GM23338 (cell line): ENCODE measurements at regions not wholly inside any gene's neighbourhood (a gene's known extent, or its start where the extent isn't known, plus 50 kb on each side); places are given as distances from the start of the nearest gene placed in this dataset.
"Not testable (repeated sequence)": the region's sequence is repeated elsewhere in the genome, so short reads cannot be mapped to it uniquely, and the experiment has no call there.

Source experiments
- ATAC-seq: fragments of 200-7000 bp; cut with Tn5 transposase; 3 replicates; pipeline ENCODE4 v1.9.1; 2020
- DNase-seq: peaks from one replicate; pipeline ENCODE4 v3.0.0-alpha.2; 2015; ENCODE audit warnings: low spot score
- H2AFZ ChIP-seq: fragments of 200-600 bp; sonication (generic); 2 replicates; pipeline ENCODE4 v1.8.0; 2016; ENCODE audit warnings: antibody characterized with exemption, mild to moderate bottlenecking, moderate library complexity
- H3F3A ChIP-seq: fragments of 200-600 bp; sonication (generic); replicated peaks from 2 replicates; pipeline ENCODE4 v1.8.0; 2017; ENCODE audit warnings: antibody characterized with exemption, mixed run types, low read depth
- H3K27ac ChIP-seq: fragments of 200-600 bp; sonication (generic); 2 replicates; pipeline ENCODE4 v1.6.1; 2016; ENCODE audit warnings: low read depth
- H3K27me3 ChIP-seq: fragments of 200-600 bp; sonication (generic); 2 replicates; pipeline ENCODE4 v1.8.0; 2016; ENCODE audit warnings: mild to moderate bottlenecking, mixed run types, moderate library complexity; ENCODE audit not compliant: insufficient read depth
- H3K36me3 ChIP-seq: fragments of 200-600 bp; sonication (generic); 2 replicates; pipeline ENCODE4 v1.8.0; 2016; ENCODE audit warnings: mild to moderate bottlenecking; ENCODE audit not compliant: insufficient read depth
- H3K4me1 ChIP-seq: fragments of 200-600 bp; sonication (generic); 2 replicates; pipeline ENCODE4 v1.8.0; 2016; ENCODE audit warnings: mild to moderate bottlenecking, moderate library complexity; ENCODE audit not compliant: insufficient read depth
- H3K4me2 ChIP-seq: fragments of 200-600 bp; sonication (generic); 2 replicates; pipeline ENCODE4 v1.7.1; 2017; ENCODE audit warnings: mixed run types
- H3K4me3 ChIP-seq: fragments of 200-600 bp; sonication (generic); 2 replicates; pipeline ENCODE4 v1.6.1; 2016; ENCODE audit warnings: mixed run types
- H3K79me2 ChIP-seq: fragments of 200-600 bp; sonication (generic); replicated peaks from 2 replicates; pipeline ENCODE4 v1.8.0; 2017; ENCODE audit warnings: mild to moderate bottlenecking; ENCODE audit not compliant: insufficient read depth
- H3K9me2 ChIP-seq: fragments of 200-600 bp; sonication (generic); 2 replicates; pipeline ENCODE4 v1.8.0; 2017; ENCODE audit not compliant: insufficient read depth
- H4K20me1 ChIP-seq: fragments of 200-600 bp; sonication (generic); replicated peaks from 2 replicates; pipeline ENCODE4 v1.8.0; 2017; ENCODE audit warnings: mild to moderate bottlenecking; ENCODE audit not compliant: insufficient read depth
- H3K27ac Mint-ChIP-seq: 2 replicates; pipeline ENCODE4 v1.8.0; 2020; ENCODE audit warnings: inconsistent platforms, mild to moderate bottlenecking, moderate library complexity, mixed read lengths
- H3K27me3 Mint-ChIP-seq: 3 replicates; pipeline ENCODE4 v1.8.0; 2022; ENCODE audit warnings: low read depth, mild to moderate bottlenecking, moderate library complexity, mixed read lengths, inconsistent platforms; ENCODE audit not compliant: insufficient read depth, poor library complexity
- H3K36me3 Mint-ChIP-seq: 3 replicates; pipeline ENCODE4 v1.8.0; 2021; ENCODE audit warnings: low read depth, mild to moderate bottlenecking, inconsistent platforms, moderate library complexity, mixed read lengths
- H3K4me1 Mint-ChIP-seq: 3 replicates; pipeline ENCODE4 v1.8.0; 2020; ENCODE audit warnings: mild to moderate bottlenecking, inconsistent platforms, mixed read lengths
- H3K4me3 Mint-ChIP-seq: 3 replicates; pipeline ENCODE4 v1.8.0; 2021; ENCODE audit warnings: moderate library complexity, mild to moderate bottlenecking, inconsistent platforms, mixed read lengths
- H3K9me3 Mint-ChIP-seq: 3 replicates; pipeline ENCODE4 v1.8.0; 2020; ENCODE audit warnings: moderate library complexity, mild to moderate bottlenecking, inconsistent platforms, mixed read lengths
- JUNB ChIP-seq: IDR thresholded peaks from one replicate; pipeline ENCODE4 v1.6.1; 2016; ENCODE audit warnings: antibody characterized with exemption; ENCODE audit not compliant: unreplicated experiment
- NANOG ChIP-seq: IDR thresholded peaks from 2 replicates; pipeline ENCODE4 v1.6.1; 2016; ENCODE audit warnings: antibody characterized with exemption, borderline replicate concordance
- POLR2AphosphoS5 ChIP-seq: IDR thresholded peaks from 2 replicates; pipeline ENCODE4 v1.6.1; 2016; ENCODE audit warnings: antibody characterized with exemption, low read depth
- STAT1 ChIP-seq: IDR thresholded peaks from one replicate; pipeline ENCODE4 v1.6.1; 2016; ENCODE audit warnings: antibody characterized with exemption; ENCODE audit not compliant: unreplicated experiment
- ZNF114 ChIP-seq: fragments of 250-450 bp; sonication (Bioruptor Pico); IDR thresholded peaks from 2 replicates; pipeline ENCODE4 v1.5.0; 2020; ENCODE audit warnings: mild to moderate bottlenecking, moderate library complexity
- ZNF331 ChIP-seq: fragments of 250-450 bp; sonication (Bioruptor Pico); IDR thresholded peaks from 2 replicates; pipeline ENCODE4 v1.5.0; 2020; ENCODE audit warnings: low read depth, mild to moderate bottlenecking, moderate library complexity
- ZNF462 ChIP-seq: fragments of 250-450 bp; sonication (Bioruptor Pico); IDR thresholded peaks from 2 replicates; pipeline ENCODE4 v1.5.0; 2020; ENCODE audit warnings: mild to moderate bottlenecking, moderate library complexity
- TF ChIP-seq, protein P1 (sequence below), 2 experiments: fragments of 200-600 bp in 1 of 2; sonication (generic) in 1 of 2; conservative IDR thresholded peaks; 2 replicates each; pipeline versions ENCODE4 v1.5.1 to v1.6.1; 2016 to 2017; ENCODE audit warnings: antibody characterized with exemption in 2 of 2, low read depth in 2 of 2, mild to moderate bottlenecking in 2 of 2, moderate library complexity in 1 of 2
- TF ChIP-seq, protein P2 (sequence below): IDR thresholded peaks from 2 replicates; pipeline ENCODE4 v1.6.1; 2016; ENCODE audit warnings: antibody characterized with exemption

DNA sequence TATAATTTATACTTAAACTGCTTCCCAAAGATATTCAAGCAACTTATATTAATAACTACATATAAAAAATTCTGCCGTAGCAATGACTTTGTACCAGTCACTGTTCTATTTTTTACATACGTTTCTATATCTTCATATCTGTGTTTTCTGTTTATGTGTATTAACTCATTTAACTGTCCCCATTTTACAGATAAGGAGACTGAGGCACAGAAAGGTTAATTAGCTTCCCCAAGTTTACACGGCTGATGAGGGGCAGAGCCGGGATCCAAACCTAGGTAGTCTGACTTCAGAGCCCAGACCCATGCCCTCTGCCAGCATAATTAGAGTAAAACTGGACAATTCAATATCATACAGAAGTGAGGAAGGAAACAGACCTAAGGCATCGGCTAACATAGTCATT lies 259.7 kb upstream of the TUT7 start:
- H3K36me3 Mint-ChIP-seq, result peaks cover 3% of the 10 kb centered on the region; the same call in 2 of the 3 replicates
- DNase-seq (no peak), ATAC-seq (no peak)
- H3K27ac ChIP-seq, result no peak overlapping the region
- peaks cover 2% of the 10 kb centered on the region for H3K27me3 Mint-ChIP-seq
- no peak overlapping the region for H3K4me3 ChIP-seq
- no peak overlapping the region for H3K4me2 ChIP-seq
- no peaks in the 10 kb centered on the region for H3K79me2 ChIP-seq
- no peak overlapping the region for H2AFZ ChIP-seq
- no peaks in the 10 kb centered on the region for H3K27me3 ChIP-seq
- no peaks in the 10 kb centered on the region for H3K36me3 ChIP-seq
- H3K27ac Mint-ChIP-seq, result no peak overlapping the region
- peaks cover 6% of the 10 kb centered on the region for H3K4me1 ChIP-seq
- H3F3A ChIP-seq, result no peaks in the 10 kb centered on the region
- no peak overlapping the region for H3K4me3 Mint-ChIP-seq
- peaks cover 3% of the 10 kb centered on the region; the same call in 1 of the 2 replicates for H3K9me2 ChIP-seq
- TF ChIP-seq POLR2AphosphoS5 (no peak), ZNF331 (CRISPR knock-in tag) (no peak)
- peaks cover 3% of the 10 kb centered on the region; the same call in 2 of the 3 replicates for H3K9me3 Mint-ChIP-seq
- peaks cover 25% of the 10 kb centered on the region for H3K4me1 Mint-ChIP-seq
- no peaks in the 10 kb centered on the region for H4K20me1 ChIP-seq

- H4K20me1 ChIP-seq, H3K27ac ChIP-seq, H3K27me3 ChIP-seq, H3K9me3 Mint-ChIP-seq, H3K27me3 Mint-ChIP-seq, H3K4me1 ChIP-seq, H3F3A ChIP-seq, H3K9me2 ChIP-seq, H3K79me2 ChIP-seq, DNase-seq, H3K36me3 ChIP-seq, ATAC-seq, H3K36me3 Mint-ChIP-seq: not testable (repeated sequence)
- Histone ChIP-seq H2AFZ (peak overlapping the region; percentile 97; the same call in 1 of the 2 replicates), H3K4me3 (peak overlapping the region; percentile 47), H3K4me2 (peak overlapping the region; percentile 75; the same call in 1 of the 2 replicates)
- Mint-ChIP-seq H3K4me3 (peak overlapping the region; percentile 64), H3K27ac (0 out of 2 replicates have a peak overlapping the region, but pooled peaks have one; percentile 36), H3K4me1 (peaks cover 25% of the 10 kb centered on the region)
Measured at GRCh38 chr9:86611534-86611933, 257.3 kb upstream of the TUT7 start.

DNA sequence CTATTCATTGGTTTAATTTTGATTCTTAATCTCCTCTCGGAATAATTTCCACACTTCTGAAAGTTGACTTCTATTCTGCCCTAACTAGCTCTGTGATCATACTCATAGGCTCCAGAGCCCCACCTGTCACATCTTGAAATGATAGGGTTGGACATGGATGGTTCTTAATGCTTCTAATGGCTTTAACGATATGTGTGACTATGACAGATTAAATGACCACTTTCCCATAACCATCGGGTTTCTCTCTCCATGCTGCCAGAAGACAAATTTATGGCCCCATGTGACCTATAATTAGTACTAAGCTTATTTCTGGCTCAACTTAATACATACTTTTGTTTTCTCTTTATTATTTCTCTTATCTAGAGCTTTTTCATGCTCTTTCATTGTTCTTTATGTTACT lies 251.1 kb upstream of the TUT7 start:
- H3K79me2 ChIP-seq, result no peaks in the 10 kb centered on the region
- no peak overlapping the region for H3K4me2 ChIP-seq
- peaks cover 15% of the 10 kb centered on the region for H3K4me1 Mint-ChIP-seq
- no peak for DNase-seq
- H3K4me3 Mint-ChIP-seq, result no peak overlapping the region
- no peak overlapping the region for H3K27ac ChIP-seq
- H3K27me3 Mint-ChIP-seq, result no peaks in the 10 kb centered on the region
- H3K27me3 ChIP-seq, result no peaks in the 10 kb centered on the region
- peaks cover 2% of the 10 kb centered on the region; the same call in 1 of the 2 replicates for H3K4me1 ChIP-seq
- no peak overlapping the region for H3K27ac Mint-ChIP-seq
- H3K9me3 Mint-ChIP-seq, result no peaks in the 10 kb centered on the region
- H2AFZ ChIP-seq, result no peak overlapping the region
- no peaks in the 10 kb centered on the region for H3K36me3 Mint-ChIP-seq
- H3K9me2 ChIP-seq, result no peaks in the 10 kb centered on the region
- no peaks in the 10 kb centered on the region for H3K36me3 ChIP-seq
- no peaks in the 10 kb centered on the region for H4K20me1 ChIP-seq
- H3F3A ChIP-seq, result no peaks in the 10 kb centered on the region
- no peak for ATAC-seq
- no peak overlapping the region for H3K4me3 ChIP-seq
- TF ChIP-seq JUNB, result no peak
- no peak for TF ChIP-seq STAT1
- TF ChIP-seq, protein P1, sequence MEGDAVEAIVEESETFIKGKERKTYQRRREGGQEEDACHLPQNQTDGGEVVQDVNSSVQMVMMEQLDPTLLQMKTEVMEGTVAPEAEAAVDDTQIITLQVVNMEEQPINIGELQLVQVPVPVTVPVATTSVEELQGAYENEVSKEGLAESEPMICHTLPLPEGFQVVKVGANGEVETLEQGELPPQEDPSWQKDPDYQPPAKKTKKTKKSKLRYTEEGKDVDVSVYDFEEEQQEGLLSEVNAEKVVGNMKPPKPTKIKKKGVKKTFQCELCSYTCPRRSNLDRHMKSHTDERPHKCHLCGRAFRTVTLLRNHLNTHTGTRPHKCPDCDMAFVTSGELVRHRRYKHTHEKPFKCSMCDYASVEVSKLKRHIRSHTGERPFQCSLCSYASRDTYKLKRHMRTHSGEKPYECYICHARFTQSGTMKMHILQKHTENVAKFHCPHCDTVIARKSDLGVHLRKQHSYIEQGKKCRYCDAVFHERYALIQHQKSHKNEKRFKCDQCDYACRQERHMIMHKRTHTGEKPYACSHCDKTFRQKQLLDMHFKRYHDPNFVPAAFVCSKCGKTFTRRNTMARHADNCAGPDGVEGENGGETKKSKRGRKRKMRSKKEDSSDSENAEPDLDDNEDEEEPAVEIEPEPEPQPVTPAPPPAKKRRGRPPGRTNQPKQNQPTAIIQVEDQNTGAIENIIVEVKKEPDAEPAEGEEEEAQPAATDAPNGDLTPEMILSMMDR (conservative IDR thresholded peaks at IDR 0.05; ENCODE audit: low read depth in 2 of 2), result no peak
- TF ChIP-seq ZNF331 (CRISPR knock-in tag), result no peak
- TF ChIP-seq ZNF462 (CRISPR knock-in tag), result no peak
- no peak for TF ChIP-seq ZNF114 (CRISPR knock-in tag)
- TF ChIP-seq, protein P2, sequence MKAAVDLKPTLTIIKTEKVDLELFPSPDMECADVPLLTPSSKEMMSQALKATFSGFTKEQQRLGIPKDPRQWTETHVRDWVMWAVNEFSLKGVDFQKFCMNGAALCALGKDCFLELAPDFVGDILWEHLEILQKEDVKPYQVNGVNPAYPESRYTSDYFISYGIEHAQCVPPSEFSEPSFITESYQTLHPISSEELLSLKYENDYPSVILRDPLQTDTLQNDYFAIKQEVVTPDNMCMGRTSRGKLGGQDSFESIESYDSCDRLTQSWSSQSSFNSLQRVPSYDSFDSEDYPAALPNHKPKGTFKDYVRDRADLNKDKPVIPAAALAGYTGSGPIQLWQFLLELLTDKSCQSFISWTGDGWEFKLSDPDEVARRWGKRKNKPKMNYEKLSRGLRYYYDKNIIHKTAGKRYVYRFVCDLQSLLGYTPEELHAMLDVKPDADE, result no peak
- TF ChIP-seq NANOG, result no peak
